ENCODE measurements at regions not wholly inside any gene's neighbourhood (a gene's known extent, or its start where the extent isn't known, plus 50 kb on each side); places are given as distances from the start of the nearest gene placed in this dataset.
"Not testable (repeated sequence)": the region's sequence is repeated elsewhere in the genome, so short reads cannot be mapped to it uniquely, and the experiment has no call there.

GRCh38 chr15:62518666-62519065 is 353.6 kb upstream of the C2CD4B start:
- TF ChIP-seq CTCF, POLR2A (IDR thresholded peaks at IDR 0.05): not testable (repeated sequence)
